Fibroblast of skin of scalp (primary cell): ENCODE measurements at regions not wholly inside any gene's neighbourhood (a gene's known extent, or its start where the extent isn't known, plus 50 kb on each side); places are given as distances from the start of the nearest gene placed in this dataset.

Source experiments
- DNase-seq: peaks from one replicate; pipeline ENCODE4 v3.0.0-alpha.2; 2013

DNA sequence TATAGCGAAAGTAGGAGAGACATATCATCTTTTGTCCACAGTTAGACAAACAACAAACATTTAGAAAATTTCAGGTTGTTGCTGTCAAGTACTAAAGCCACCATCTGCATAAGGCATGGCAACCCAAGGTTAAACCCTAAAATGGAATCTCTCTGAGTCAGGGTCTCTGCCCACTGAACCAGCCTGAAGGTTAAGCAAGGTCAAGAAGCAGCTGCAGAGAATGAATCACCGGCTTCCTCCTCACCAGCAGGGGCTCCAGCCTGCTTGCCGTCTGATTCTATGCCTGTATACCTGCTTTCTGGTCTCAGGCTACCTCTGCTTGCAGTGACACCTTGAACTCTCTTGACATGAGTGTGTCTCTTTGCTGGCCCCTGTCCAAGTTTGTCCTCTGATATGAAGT lies 726.2 kb upstream of the SGCG start:
- DNase-seq: no peak

DNA sequence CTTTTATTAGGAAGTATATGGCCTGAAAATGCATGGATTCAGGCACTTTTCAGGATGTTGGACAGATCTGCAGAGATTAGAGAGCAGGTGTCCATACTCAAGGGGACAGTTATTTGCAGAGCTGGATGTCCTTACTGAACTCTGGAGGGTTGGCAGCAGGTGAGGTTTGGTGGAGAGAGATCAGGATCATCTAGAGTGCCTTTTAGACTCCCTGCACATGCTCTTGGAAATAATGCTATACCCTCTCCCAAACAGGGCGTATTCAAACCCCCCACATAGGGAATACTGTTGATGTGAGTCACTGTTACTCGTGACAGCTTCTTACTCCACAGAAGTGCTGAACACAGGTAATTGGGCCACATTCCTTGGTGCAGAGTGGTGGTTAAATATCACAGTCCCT lies 725.7 kb upstream of the SGCG start:
- DNase-seq: no peak

DNA sequence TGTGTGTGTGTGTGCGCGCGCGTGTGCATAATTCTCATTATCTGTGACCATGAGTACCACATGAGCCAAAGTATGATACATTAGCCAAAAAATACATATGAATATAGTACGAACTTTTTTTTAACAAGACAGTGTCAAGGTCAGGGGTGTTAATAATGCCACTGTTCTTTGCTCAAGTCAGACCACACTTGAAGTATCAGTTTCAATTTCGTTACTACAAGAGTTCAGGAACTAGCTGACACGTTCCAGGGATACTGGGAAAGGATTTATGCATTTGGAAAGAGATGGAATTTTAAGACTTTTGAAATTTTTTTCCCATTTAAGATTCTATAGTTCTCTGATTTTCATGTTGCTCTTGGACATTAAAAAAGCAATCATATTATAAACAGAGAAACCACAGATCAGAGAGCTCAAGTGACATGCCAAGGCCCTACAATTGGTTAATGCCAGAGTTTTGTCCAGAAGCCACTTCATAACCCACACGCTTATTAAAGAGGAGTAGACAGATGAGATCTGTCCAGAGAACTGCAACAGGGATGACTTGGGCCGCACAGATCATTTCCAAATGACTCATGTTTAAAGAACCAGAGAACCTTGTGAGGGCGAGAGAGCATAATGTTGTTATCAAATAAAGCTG lies 718.8 kb upstream of the SGCG start:
- no peak for DNase-seq

DNA sequence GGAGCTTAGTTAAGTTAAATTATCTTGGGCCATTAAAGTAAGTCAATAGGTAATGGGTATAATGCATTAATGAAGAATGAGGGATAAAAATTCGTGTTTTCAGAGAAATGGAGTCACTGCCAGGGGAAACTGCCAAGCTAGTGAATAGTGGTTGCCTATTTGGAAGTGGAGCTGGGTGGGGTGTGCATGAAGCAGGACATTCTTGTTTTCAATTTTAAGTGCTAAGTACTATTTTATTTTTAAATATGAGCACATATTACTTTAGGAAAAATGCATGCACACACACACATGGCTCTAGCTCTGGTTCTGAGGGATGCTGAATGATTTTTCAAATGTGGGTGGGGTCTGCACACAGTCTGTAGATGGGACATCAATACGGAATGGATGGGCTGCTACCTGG lies 717.7 kb upstream of the SGCG start:
- DNase-seq: no peak

DNA sequence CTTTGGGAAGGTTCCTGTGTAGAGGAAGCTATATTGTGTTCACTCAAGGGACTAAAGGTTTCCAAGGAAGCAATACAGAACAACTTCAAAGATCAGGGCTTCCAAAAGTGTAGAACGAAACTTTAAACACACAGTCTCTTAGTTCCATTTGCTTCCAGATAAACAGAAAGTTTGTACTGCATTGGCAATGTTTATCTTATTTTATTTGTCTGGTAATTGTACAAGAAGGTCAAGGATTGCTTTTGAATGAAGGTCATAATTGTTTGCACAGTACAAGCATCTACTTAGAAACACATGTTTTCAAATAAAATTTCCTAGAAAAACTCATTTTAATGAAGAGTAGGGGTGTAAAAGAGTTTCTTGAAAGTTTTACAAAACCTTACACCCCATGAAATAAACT lies 712.7 kb upstream of the SGCG start:
- DNase-seq: no peak

DNA sequence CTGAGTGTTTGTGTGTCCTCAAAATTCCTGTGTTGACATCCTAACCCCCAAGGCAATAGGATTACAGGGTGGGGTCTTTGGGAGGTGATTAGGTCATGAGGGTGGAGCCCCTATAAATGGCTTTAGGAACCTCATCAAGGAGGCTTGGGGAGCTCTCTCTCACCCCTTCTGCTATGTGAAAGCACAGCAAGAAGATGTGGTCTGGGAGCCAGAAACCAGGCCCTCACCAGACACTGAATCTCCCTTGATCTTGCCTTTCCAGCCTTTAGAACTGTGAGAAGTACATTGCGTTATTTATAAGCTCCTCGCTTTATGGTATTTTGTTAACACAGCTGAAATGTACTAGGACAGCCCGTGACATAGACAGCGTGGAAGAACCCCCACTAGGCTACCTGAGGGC lies 712.0 kb upstream of the SGCG start:
- no peak for DNase-seq

DNA sequence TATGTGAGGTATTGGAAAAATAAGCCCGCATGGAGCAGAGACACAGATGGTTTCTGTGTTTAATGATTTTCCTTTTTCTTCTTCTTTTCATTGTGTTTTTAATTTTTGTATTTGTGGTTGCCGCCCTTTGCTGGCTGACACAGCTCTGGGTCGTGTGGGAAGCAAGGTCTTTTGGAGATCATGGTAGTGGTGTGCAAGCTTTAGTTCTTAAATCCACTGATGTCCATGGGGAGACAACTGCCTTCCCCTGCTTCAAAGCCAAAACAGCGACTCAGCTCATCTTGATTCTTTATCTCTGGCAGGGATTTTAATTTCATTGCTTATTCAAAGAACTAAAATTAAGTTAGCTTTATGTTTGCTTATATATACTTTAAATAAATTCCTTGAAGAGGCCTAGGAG lies 711.3 kb upstream of the SGCG start:
- DNase-seq: no peak

DNA sequence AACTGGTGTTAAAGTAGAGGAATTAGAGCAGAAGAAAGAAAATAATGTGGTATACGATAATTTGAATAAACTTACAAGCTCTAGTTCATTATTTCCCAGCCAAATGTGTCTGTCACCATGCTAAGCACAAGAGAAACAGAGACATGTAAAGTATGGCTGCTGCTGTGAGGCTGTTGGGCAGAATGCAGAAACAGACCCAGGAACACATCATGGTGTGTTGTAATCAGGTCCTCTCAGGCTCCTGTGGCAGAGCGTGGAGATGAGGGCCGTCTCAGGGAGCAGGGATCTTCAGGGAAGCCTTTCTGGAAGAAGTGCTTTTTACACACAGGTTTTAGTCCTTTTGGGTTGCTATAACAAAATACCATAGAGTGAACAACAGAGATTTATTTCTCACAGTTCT lies 710.7 kb upstream of the SGCG start:
- DNase-seq: no peak

DNA sequence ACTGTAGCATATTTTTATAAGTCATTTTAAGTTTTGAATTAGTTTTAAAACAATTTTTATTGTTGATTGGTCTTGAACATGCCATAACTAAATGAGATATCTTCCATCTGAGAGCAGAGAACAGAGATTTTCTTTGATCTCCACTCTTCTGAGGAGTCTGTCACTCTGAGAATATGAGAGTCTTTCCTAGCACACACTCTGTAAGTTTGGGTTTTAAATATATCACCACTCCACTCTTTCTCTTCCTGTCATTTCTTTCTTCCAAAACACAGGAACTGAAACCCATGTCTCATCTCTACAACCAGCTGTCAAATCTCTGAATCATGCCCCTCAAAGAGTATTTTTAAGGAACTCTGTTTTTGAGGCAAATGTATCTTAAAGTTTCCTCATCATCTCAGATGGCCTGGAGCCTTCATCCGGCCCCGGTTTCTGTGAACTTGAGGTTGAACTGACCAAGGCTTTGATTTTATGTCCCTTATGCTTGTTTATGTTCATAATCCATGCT lies 698.2 kb upstream of the SGCG start:
- no peak for DNase-seq

DNA sequence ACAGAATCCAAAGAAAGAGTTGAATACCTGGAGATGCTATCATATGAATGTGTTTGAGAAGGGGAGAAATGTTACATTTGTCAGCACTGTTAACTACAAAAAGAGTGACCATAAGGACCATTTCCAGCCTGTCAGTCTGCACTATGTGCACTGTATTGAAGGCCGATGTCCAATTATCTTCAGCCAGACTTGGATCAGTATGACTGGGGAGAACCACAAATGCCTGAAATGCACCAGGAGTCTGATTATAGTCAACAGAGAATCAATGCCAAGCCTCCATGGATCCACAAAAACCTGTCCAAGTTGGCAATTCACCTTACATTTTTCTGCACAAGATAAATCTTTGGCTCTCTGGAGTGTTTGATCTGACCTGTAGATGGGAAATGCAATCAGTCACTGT lies 697.5 kb upstream of the SGCG start:
- DNase-seq: no peak

DNA sequence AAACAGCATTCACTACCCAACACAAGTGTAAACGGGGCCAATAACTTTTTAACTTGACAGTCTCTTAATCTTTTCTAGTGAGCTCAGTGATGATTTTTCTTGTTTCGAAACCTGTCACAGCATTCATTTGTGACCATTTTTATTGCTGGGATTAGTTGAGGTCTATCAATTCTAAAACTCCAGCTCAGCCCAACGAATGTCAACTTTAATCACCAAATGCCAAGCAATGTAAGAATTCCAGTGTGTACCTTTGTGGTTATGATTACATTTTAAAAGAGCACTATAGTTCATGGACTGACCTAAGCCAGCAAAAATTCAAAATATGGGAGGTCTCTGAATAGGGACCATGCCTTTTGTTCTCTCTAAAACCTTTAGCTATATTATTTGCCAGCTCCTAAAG lies 694.3 kb upstream of the SGCG start:
- no peak for DNase-seq

DNA sequence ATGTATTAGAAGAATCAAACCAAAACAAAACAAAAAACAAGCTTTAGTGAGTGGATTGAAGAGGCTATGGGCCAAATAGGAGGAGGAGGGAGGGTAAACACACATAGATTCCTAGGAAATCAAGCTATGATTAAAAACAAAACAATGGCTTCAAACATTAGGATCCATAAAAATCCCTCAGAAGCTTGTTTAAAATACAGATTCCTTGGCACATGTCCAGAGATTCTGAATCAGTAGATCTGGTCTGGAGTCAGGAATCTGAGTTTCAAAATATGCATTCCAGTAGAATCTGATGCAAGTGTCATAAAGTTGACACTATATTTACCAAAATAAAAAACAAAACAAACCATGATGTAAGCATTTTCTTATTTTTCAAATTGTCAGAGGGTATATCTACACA lies 692.8 kb upstream of the SGCG start:
- DNase-seq: peak; percentile 4

DNA sequence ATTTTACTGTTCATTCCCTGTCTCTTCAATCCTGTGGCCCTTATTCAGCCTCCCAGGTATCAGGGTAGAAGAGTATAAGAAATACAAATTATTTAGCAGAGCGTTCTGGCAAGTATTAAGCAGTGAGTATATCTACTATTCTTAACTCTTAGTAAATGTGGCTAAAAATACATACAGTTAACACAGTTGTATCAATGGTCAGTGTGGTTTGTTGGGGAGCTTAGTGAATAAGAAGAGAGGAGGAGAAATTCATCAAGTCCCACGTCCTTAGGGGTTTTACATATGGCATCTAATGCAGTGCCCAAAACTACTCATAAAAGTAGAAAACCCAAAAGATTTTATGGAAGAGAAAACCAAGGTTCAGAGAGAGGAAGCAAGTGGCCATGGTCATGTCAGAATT lies 691.0 kb upstream of the SGCG start:
- no peak for DNase-seq

DNA sequence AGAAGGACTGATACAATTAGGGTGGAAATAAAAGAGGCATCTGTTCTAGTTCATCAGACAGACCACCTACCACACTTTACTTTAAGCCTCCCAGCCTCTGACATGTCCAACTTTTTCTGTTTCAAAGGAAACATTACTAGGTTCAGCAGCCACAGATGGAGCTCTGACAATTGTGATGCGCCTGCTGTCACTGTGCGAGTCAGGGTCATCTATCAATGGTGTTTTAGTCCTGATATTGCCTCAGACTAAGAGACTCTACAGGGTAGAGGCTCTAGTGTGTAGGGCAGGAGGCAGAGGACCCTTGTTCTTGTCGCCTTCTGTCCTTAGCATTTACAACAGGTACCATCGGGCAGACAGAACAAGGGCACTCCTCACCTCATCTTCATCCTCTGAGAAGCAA lies 685.0 kb upstream of the SGCG start:
- DNase-seq: no peak

DNA sequence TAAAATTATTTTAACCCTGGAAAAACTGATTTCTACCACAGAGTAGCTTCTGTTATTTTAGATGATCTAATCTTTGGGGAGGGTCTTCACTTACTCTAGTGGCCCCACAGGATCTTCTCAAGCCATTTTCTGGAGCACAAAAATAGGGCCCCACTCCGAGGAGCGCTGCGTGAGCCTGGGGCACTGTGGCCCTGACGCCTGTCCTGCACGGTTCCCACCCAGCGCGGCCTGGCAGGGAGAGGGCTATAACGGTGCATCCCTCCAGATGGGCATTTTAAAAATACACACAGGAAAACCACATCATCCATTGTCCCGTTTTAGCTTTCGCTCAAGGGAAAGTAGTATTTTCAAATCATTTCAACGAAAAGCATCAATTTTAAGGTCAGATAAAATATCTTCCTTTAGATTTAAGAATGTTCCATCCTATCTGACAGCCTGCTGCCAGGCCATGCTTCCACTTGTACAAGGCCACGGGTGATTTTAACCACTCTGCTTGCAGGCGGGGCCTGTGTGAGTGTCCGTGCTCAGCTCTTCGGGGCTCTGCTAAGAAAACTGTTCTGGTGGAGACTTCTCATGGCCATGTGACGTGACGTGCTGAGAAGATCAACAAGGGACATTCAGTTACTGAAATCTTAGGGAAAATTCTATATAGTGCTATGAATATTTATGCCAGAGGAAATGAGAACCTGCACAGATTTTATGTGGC lies 683.8 kb upstream of the SGCG start:
- no peak for DNase-seq

DNA sequence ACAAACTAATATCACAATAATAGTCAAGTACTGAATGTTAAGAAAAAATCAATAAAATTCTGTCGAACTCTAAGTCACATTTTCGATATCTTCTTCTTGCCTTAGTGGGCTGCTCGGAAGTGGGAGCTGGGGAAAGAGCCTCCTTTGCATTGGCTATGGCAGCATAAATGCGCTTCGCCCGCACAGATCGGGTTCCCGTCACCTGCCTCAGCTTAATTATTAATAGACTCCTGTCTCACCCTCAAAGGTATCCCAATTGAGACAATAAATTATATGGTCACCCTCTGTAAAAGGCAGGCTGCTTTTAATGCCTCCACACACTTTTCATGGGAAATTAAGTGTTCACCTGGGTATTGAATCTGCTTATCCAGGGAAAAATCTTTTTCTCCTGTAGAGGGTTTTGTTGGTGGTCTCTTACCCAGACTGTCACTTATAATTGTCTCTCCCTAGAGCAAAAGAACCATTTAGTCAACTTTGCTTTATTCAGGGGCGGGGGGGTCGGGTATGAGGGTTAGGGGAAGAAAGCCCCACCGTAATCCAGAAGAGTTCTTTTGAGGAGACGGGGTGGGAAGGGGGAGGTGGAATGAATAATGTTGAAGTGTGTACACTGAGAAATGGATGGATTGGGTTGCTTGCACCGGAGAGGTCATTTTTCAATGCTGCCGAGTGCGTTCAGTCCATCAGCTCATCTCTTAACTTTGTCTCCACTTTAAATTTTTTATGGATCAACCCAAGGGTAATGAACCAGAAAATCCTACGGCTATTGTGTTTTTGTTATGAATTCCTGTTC lies 682.6 kb upstream of the SGCG start:
- no peak for DNase-seq

DNA sequence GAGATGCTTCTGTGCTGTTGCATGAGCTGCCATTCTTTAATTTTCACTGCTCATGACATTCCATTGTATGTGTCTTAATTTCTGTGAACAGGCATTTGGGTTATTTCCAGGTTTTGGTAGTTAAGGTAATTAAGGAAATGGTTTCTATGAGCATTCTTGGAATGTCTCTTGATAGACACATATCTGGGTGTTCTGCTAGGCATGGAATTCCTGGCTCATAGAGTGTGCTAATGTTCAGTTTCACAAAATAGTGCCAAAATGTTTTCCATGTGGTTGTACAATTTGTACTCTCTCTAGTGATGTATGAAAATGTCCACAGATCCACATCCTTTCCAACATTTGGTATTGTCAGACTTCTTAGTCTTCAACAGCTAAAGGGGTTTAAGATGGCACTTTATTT lies 680.9 kb upstream of the SGCG start:
- DNase-seq: no peak

DNA sequence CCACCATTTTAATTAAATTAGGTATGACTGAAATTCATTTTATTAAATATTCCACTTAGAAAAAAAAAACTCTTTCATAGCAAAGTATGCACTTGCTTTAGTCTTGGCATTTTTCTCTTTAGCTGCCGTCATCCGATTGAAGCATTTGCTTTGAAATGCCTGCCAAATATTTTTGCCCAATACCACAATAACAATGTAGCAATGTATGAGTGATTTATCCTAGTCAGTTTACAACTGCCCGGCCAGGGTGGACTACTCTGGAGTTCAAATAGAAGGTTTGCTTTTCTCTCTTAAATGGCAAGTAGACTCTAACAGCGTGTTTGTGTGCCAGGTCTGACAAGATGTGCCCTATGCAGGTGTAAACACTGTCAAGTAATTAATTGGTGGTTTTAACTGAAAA lies 675.3 kb upstream of the SGCG start:
- peak; percentile 1 for DNase-seq

DNA sequence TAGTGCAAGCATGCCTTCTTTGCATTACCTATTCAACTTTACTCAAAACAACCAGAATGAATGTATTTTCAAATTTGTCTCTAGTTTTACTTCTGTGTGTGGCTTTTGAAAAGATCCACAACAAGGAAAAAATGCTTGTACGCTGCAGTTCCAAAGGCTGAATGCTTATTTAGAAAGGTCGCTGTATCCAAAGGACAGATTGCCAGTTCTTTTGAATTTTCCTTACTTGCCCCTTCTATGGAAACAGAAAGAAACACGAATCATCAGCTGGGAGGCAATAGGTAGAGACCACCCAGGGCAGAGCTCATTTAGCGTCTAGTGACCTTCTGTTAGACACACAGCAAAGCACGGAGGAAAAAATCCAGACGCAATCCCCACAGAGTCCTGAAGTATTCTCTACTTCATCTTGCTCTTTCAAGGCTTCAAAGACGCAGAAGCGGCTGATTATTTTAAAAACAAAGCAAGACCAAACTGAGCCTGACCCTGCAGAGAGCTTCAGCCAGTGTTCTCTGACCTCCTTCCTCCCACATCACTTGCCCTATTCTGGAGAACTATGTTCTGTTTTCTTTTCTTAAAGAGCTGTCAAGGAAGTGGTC lies 674.6 kb upstream of the SGCG start:
- no peak for DNase-seq

DNA sequence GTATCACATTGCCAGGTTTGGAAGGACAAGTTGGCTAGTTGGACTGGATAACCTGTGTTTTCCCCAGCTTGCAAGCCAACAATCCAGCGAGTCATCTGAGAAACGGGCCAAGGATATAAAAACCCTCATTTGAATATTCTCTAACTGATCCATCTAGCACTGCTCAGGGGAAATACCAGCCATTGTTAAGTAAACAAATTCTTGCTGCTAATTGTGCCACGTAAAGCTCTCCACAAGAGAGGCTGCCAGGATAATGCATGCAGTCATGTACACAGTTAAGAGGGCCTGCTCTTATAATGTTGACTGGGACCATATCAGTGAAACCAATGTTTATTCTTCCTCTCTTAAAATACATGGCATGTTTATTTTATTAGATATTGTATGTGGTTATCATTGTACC lies 663.2 kb upstream of the SGCG start:
- no peak for DNase-seq

DNA sequence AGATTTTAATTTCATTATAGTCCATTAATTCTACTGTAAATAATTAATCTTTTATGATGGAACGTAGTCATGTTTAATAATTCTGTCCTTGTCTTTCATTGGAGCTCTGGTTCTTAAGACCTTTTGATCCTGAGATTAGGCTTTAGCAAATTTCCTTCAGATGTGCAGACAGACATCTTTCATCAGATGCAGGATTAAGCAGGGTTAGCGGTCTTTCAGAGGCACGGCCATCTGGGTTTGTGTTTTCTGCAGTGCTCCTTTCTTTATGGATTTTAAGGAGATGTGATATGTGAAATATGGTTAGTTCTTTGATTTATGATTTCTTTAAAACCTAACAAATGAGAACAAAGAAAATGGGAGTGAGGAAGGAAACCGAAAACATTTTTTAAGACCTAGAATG lies 643.9 kb upstream of the SGCG start:
- DNase-seq: no peak

DNA sequence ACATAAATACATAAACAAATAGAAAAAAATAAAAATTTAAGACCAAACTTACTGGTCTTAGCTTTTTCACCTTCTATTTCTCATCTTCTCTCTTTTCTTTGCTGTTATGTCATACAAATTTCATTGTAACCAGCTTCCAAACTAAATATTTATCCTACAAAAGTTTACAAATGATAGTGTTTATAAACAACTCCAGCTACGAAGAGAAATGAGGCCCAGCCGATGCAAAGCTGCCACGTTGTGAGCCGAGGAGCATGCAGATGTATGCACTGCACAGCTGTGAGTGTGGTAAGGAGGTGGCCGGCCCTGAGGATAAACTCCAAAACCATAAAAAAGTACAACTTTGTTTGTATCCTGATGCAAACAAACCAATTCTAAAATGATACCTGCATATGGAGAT lies 642.4 kb upstream of the SGCG start:
- no peak for DNase-seq

DNA sequence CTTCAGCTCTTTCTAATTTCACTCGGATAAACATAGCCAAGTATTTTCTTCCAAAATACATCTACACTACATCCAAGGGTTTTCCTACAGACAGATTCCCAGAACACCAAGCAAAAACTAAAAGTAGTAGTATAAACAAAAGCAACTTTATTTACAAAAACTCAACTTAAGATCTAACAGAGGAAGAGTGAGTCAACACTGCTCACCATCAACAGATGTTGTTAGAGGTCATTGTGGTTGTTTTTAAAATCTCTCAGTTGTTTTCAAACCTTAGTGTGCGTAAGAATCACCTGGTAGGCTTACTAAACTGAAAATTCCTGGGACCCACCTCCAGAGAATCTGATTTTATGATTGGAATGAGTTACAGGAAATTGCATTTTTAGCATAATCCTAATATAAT lies 631.7 kb upstream of the SGCG start:
- DNase-seq: no peak

DNA sequence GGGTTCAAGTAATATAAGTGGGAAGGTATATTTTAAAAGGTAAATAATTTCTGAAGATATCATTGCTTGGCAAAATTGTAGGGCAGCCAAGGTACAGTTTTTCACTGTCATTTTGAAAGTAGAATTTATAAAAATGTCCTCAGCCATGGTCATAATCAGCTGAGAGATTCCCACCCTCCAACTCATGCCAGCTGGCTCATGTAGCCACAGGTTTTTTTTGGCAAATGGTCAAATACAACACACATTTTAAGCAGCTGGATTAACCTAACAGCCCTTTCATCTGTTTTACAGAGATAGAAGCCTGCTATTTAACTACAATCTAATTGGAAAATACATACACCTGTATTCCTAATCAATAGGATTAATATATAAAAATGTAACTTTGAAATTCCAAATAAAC lies 619.2 kb upstream of the SGCG start:
- DNase-seq: no peak
